HG03469 (cell line): ENCODE measurements at regions not wholly inside any gene's neighbourhood (a gene's known extent, or its start where the extent isn't known, plus 50 kb on each side); places are given as distances from the start of the nearest gene placed in this dataset.
A peak's percentile ranks its signal among the peaks of the same experiment; 100 is the strongest.

ENCODE experiments used
- ATAC-seq: cut with Tn5 transposase; IDR thresholded peaks from one replicate; pipeline ENCODE4 v1.9.1; 2021; ENCODE audit warnings: mild to moderate bottlenecking, moderate library complexity, moderate number of reproducible peaks; ENCODE audit not compliant: unreplicated experiment

GRCh38 chr4:20393486-20394100, 141.9 kb downstream of the SLIT2 start:
- ATAC-seq: no peak

- no peak for ATAC-seq
Observed at GRCh38 chr4:20394512-20394911, 142.8 kb downstream of the SLIT2 start.

GRCh38 chr4:20395160-20395773, 143.6 kb downstream of the SLIT2 start:
- peak; percentile 43 for ATAC-seq

- peak; percentile 42 for ATAC-seq
Observed at GRCh38 chr4:20403290-20403689, 151.6 kb downstream of the SLIT2 start.

- no peak for ATAC-seq
Observed at GRCh38 chr4:20403846-20404245, 152.1 kb downstream of the SLIT2 start.

GRCh38 chr4:20408611-20409010, 156.9 kb downstream of the SLIT2 start:
- no peak for ATAC-seq

- ATAC-seq: no peak
Observed at GRCh38 chr4:20412072-20412471, 160.4 kb downstream of the SLIT2 start.

GRCh38 chr4:20416800-20417199, 165.1 kb downstream of the SLIT2 start:
- ATAC-seq: no peak

GRCh38 chr4:20418861-20419451, 167.3 kb downstream of the SLIT2 start:
- peak; percentile 97 for ATAC-seq

GRCh38 chr4:20420916-20421602, 169.4 kb downstream of the SLIT2 start:
- ATAC-seq: no peak

- ATAC-seq: no peak
Observed at GRCh38 chr4:20421603-20421985, 169.9 kb downstream of the SLIT2 start.

- ATAC-seq: peak; percentile 60
Observed at GRCh38 chr4:20422398-20422797, 170.7 kb downstream of the SLIT2 start.

- ATAC-seq: no peak
Observed at GRCh38 chr4:20423420-20423819, 171.7 kb downstream of the SLIT2 start.

- no peak for ATAC-seq
Observed at GRCh38 chr4:20426028-20426427, 174.3 kb downstream of the SLIT2 start.

- ATAC-seq: no peak
Observed at GRCh38 chr4:20428436-20429160, 176.9 kb downstream of the SLIT2 start.

GRCh38 chr4:20430259-20430941, 178.7 kb downstream of the SLIT2 start:
- ATAC-seq: no peak

GRCh38 chr4:20431543-20431951, 179.8 kb downstream of the SLIT2 start:
- no peak for ATAC-seq

- no peak for ATAC-seq
Observed at GRCh38 chr4:20432088-20432487, 180.4 kb downstream of the SLIT2 start.

GRCh38 chr4:20433097-20433705, 181.5 kb downstream of the SLIT2 start:
- no peak for ATAC-seq

GRCh38 chr4:20440170-20440569, 188.5 kb downstream of the SLIT2 start:
- no peak for ATAC-seq
